ENCODE measurements at regions not wholly inside any gene's neighbourhood (a gene's known extent, or its start where the extent isn't known, plus 50 kb on each side); places are given as distances from the start of the nearest gene placed in this dataset.

DNA sequence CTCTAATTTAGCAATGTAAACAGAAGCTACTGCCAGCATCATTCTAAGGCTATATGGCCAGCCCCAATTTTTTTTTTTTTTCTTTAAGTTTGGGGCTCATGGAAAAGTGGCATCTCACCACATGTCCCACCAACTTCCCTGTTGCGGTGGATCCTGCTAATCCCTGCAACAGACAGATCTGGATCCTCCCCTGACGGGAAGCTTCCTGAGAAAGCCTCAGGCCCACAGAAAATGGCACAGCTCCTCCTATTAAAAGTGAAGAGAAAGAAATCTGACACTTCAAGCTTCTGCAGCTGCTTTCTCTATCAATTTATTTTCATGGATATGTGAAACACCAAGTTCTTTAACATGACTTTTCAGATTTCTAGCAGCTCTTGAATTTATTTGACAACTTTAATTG, 433.8 kb upstream of the DCN start:
- no peak for ATAC-seq (replicated peaks in 1 of 4)
- no peak for DNase-seq
- Histone ChIP-seq H3K9me3 (no peaks in the 10 kb centered on the region), H3K4me3 (ENCODE audit: control insufficient read depth in 1 of 2, extremely low read depth in 1 of 2, low read length in 1 of 2) (no peak overlapping the region), H3K4me1 (ENCODE audit: control insufficient read depth in 1 of 2, extremely low read depth in 1 of 2, insufficient read depth in 2 of 2, low read length in 2 of 2) (no peaks in the 10 kb centered on the region), H3K36me3 (ENCODE audit: control insufficient read depth in 2 of 2, extremely low read depth in 1 of 2, insufficient read depth in 1 of 2, low read length in 1 of 2) (no peaks in the 10 kb centered on the region), H3K27ac (ENCODE audit: low read length) (no peak overlapping the region), H3K27me3 (replicated peaks in 1 of 2; ENCODE audit: control insufficient read depth in 2 of 2, extremely low read depth in 1 of 2, insufficient read depth in 2 of 2, low read length in 1 of 2) (no peaks in the 10 kb centered on the region)
- Mint-ChIP-seq H3K36me3 (no peaks in the 10 kb centered on the region), H3K27ac (no peak overlapping the region), H3K9me3 (no peaks in the 10 kb centered on the region), H3K4me1 (peaks cover 0 to 6% (median 1%) of the 10 kb centered on the region in 3 donors), H3K4me3 (no peak overlapping the region), H3K27me3 (no peaks in the 10 kb centered on the region)
- CTCF ChIA-PET = interaction anchor here in 1 of 2 donors (0.6 to 1.3 kb wide), 3 partner anchors 10 to 234 kb away, joined by 3 to 4 read pairs (median 3); no protein-coding TSS in a partner anchor
- WGBS (ENCODE audit: insufficient coverage) = no CpG with 5 or more reads among the region's 2 CpGs
- POLR2A ChIA-PET = interaction anchor here in 1 of 2 donors (0.5 kb wide), 1 partner anchor 12 kb away, joined by 4 read pairs; no protein-coding TSS in a partner anchor

DNA sequence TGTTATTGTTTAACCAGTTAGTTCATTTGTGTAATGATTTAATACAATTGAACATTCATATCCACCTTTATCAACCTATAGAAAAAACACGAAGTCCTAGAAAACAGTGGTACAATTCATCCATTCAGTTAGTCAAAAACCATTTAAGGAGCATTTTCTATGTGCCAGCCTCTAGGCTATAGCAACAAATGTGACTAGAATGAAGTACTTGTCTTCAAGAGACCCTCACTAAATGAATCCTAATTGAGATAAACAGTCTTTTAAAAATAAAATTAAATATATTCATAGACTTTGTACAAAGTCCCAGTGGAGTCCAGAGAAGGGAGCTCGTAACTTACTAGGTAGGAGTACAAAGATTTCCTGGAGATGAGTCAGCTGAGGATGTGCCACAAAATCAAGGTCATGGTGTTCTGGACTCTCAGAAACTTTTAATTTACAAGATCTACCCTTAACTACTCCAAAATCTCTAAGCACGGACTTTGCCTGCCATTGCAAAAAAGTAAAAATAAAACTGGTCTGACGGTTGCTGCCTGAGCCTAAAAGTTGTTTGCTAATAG, 430.7 kb upstream of the DCN start:
- no peaks in the 10 kb centered on the region for H3K36me3 ChIP-seq (ENCODE audit: control insufficient read depth in 2 of 2, extremely low read depth in 1 of 2, insufficient read depth in 1 of 2, low read length in 1 of 2)
- Mint-ChIP-seq H3K4me1 (peaks cover 5 to 14% (median 7%) of the 10 kb centered on the region in 3 donors), H3K36me3 (no peaks in the 10 kb centered on the region), H3K4me3 (no peak overlapping the region), H3K9me3 (no peaks in the 10 kb centered on the region), H3K27me3 (no peaks in the 10 kb centered on the region), H3K27ac (no peak overlapping the region)
- DNase-seq (no peak), ATAC-seq (replicated peaks in 1 of 4) (no peak)
- CTCF ChIA-PET = interaction anchor here in 1 of 2 donors (1.3 kb wide), 1 partner anchor 9 kb away, joined by 3 read pairs; no protein-coding TSS in a partner anchor
- H3K4me3 ChIP-seq (ENCODE audit: control insufficient read depth in 1 of 2, extremely low read depth in 1 of 2, low read length in 1 of 2) = no peak overlapping the region
- H3K27me3 ChIP-seq (replicated peaks in 1 of 2; ENCODE audit: control insufficient read depth in 2 of 2, extremely low read depth in 1 of 2, insufficient read depth in 2 of 2, low read length in 1 of 2) = no peaks in the 10 kb centered on the region
- POLR2A ChIA-PET = interaction anchor here in 1 of 2 donors (0.6 kb wide), 1 partner anchor 15 kb away, joined by 3 read pairs; no protein-coding TSS in a partner anchor
- H3K9me3 ChIP-seq = no peaks in the 10 kb centered on the region
- H3K4me1 ChIP-seq (ENCODE audit: control insufficient read depth in 1 of 2, extremely low read depth in 1 of 2, insufficient read depth in 2 of 2, low read length in 2 of 2) = no peaks in the 10 kb centered on the region
- no peak overlapping the region for H3K27ac ChIP-seq (ENCODE audit: low read length)
- no CpG with 5 or more reads among the region's 4 CpGs for WGBS (ENCODE audit: insufficient coverage)

DNA sequence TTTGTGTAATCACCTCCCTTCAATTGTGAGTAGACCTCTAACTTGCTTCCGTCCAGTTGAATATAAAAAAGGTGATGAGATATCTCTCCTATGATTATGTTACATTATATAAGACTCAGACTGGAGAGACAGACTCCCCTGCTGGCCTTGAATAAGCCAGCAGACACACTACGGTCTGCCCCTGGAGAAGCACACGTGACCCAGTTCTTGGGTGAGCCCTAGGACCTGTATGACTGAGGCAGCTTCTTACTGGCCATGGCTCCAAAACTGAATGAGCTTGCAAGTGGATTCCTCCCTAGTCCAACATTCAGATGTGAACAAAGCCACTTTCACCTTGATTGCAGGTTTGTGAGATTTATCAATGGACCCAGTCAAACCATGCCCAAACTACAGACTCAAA, 427.9 kb upstream of the DCN start:
- Histone ChIP-seq H3K4me3 (ENCODE audit: control insufficient read depth in 1 of 2, extremely low read depth in 1 of 2, low read length in 1 of 2) (no peak overlapping the region), H3K27me3 (replicated peaks in 1 of 2; ENCODE audit: control insufficient read depth in 2 of 2, extremely low read depth in 1 of 2, insufficient read depth in 2 of 2, low read length in 1 of 2) (no peaks in the 10 kb centered on the region), H3K27ac (ENCODE audit: low read length) (no peak overlapping the region), H3K36me3 (ENCODE audit: control insufficient read depth in 2 of 2, extremely low read depth in 1 of 2, insufficient read depth in 1 of 2, low read length in 1 of 2) (no peaks in the 10 kb centered on the region), H3K4me1 (ENCODE audit: control insufficient read depth in 1 of 2, extremely low read depth in 1 of 2, insufficient read depth in 2 of 2, low read length in 2 of 2) (no peaks in the 10 kb centered on the region), H3K9me3 (no peaks in the 10 kb centered on the region)
- POLR2A ChIA-PET = interaction anchor here in 1 of 2 donors (0.5 kb wide), 1 partner anchor 284 kb away, joined by 3 read pairs; no protein-coding TSS in a partner anchor
- Mint-ChIP-seq H3K9me3 (no peaks in the 10 kb centered on the region), H3K27ac (no peak overlapping the region), H3K4me1 (peaks cover 5 to 16% (median 12%) of the 10 kb centered on the region in 3 donors), H3K27me3 (no peaks in the 10 kb centered on the region), H3K36me3 (no peaks in the 10 kb centered on the region), H3K4me3 (no peak overlapping the region)
- ATAC-seq (replicated peaks in 1 of 4) = no peak
- DNase-seq = no peak
- no CpG with 5 or more reads among the region's 3 CpGs for WGBS (ENCODE audit: insufficient coverage)
- CTCF ChIA-PET = no interaction called here

DNA sequence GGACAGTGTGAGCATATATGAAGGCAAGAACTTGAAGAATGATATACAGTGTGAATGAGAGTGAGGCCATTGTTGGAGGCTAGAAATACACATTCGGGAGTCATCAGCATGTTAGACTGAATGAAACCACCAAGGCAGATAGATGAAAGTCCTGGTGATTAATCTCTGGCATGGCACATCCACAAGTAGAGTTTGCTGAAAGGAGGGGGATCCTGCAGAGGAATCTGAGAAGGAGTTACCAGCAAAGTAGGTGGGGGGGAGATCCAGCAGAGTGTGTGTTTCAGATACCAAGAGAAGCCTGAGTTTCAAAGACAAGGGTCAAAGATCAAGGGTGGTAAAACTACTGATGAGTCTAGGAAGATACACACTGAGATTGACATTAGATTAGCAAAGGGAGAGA, 426.7 kb upstream of the DCN start:
- Histone ChIP-seq H3K4me1 (ENCODE audit: control insufficient read depth in 1 of 2, extremely low read depth in 1 of 2, insufficient read depth in 2 of 2, low read length in 2 of 2) (no peaks in the 10 kb centered on the region), H3K4me3 (ENCODE audit: control insufficient read depth in 1 of 2, extremely low read depth in 1 of 2, low read length in 1 of 2) (no peak overlapping the region), H3K36me3 (ENCODE audit: control insufficient read depth in 2 of 2, extremely low read depth in 1 of 2, insufficient read depth in 1 of 2, low read length in 1 of 2) (no peaks in the 10 kb centered on the region), H3K27ac (ENCODE audit: low read length) (no peak overlapping the region), H3K27me3 (replicated peaks in 1 of 2; ENCODE audit: control insufficient read depth in 2 of 2, extremely low read depth in 1 of 2, insufficient read depth in 2 of 2, low read length in 1 of 2) (no peaks in the 10 kb centered on the region), H3K9me3 (no peaks in the 10 kb centered on the region)
- DNase-seq = no peak
- Mint-ChIP-seq H3K27me3 (peaks cover 3 to 6% of the 10 kb centered on the region in 2 donors), H3K4me1 (peaks cover 5 to 16% (median 12%) of the 10 kb centered on the region in 3 donors), H3K4me3 (no peak overlapping the region), H3K9me3 (no peaks in the 10 kb centered on the region), H3K36me3 (no peaks in the 10 kb centered on the region), H3K27ac (no peak overlapping the region)
- no peak for ATAC-seq (replicated peaks in 1 of 4)
- WGBS (ENCODE audit: insufficient coverage) = 43% methylated on average over 1 of the region's 1 CpG
- ChIA-PET CTCF (no interaction called here), POLR2A (interaction anchor here in 1 of 2 donors (0.6 kb wide), 2 partner anchors 57 to 528 kb away, joined by 3 read pairs; no protein-coding TSS in a partner anchor)

DNA sequence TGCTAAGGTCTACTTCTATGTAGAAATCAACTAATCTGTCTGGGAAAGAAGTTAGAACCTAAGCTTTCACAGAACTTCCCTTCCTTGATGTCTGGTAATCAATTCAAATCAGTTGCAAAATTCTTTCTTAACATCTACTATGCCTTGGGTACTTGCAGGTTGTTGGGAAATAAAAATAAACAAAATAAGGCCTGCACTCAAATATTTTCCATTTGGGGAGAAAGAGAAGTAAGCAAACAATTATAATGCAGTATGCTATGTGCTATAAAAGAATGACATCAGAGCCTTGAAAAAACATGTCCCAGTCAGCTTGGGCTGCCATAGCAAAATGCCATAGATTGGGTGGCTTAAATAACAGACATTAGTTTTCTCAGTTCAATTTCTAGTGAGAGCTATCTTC, 425.9 kb upstream of the DCN start:
- Histone ChIP-seq H3K36me3 (ENCODE audit: control insufficient read depth in 2 of 2, extremely low read depth in 1 of 2, insufficient read depth in 1 of 2, low read length in 1 of 2) (no peaks in the 10 kb centered on the region), H3K27ac (ENCODE audit: low read length) (no peak overlapping the region), H3K4me3 (ENCODE audit: control insufficient read depth in 1 of 2, extremely low read depth in 1 of 2, low read length in 1 of 2) (no peak overlapping the region), H3K4me1 (ENCODE audit: control insufficient read depth in 1 of 2, extremely low read depth in 1 of 2, insufficient read depth in 2 of 2, low read length in 2 of 2) (no peaks in the 10 kb centered on the region), H3K27me3 (replicated peaks in 1 of 2; ENCODE audit: control insufficient read depth in 2 of 2, extremely low read depth in 1 of 2, insufficient read depth in 2 of 2, low read length in 1 of 2) (no peaks in the 10 kb centered on the region), H3K9me3 (no peaks in the 10 kb centered on the region)
- H3K27me3 Mint-ChIP-seq = peaks cover 3 to 6% of the 10 kb centered on the region in 2 donors
- H3K4me1 Mint-ChIP-seq = peaks cover 5 to 16% (median 12%) of the 10 kb centered on the region in 3 donors
- POLR2A ChIA-PET = interaction anchor here in 1 of 2 donors (0.7 kb wide), 1 partner anchor 39 kb away, joined by 3 read pairs; no protein-coding TSS in a partner anchor
- no peaks in the 10 kb centered on the region for H3K9me3 Mint-ChIP-seq
- H3K36me3 Mint-ChIP-seq = no peaks in the 10 kb centered on the region
- no peak for DNase-seq
- CTCF ChIA-PET = interaction anchor here in 1 of 2 donors (0.6 kb wide), 1 partner anchor 249 kb away, joined by 3 read pairs; no protein-coding TSS in a partner anchor
- ATAC-seq (replicated peaks in 1 of 4) = no peak
- no peak overlapping the region for H3K4me3 Mint-ChIP-seq
- no peak overlapping the region for H3K27ac Mint-ChIP-seq

DNA sequence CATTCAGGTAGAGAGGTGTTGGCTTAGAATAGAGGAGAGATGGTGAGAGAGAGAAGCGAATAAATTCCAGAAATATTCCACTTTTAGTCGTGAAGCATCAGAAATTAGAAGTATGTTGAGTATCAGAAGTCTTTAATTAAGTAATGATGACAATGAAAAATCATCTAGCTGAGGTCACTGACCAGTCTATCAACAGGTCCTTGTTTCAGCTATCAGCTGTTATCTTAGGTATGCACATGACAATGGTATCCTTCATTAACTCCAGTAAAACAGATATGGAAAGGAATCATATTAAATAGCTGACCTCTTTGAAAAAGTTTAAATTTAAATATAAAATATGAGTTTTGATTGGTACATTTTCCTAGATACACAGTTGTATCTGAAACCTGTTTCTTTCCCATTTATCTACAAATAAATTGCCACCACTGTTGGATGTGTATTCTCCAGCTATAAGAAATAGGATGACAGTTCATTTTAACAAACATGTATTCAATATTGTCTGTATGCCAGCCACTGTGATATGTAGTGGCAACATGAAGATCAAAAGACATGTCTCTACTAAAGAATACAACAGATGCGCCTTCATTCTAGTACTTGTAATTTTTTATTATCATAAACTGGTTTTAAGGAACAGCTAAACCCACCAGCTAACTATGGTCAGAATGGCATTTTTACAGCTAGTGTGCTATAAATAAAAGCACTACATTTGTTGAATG, 424.2 kb upstream of the DCN start:
- H3K4me1 ChIP-seq (ENCODE audit: control insufficient read depth in 1 of 2, extremely low read depth in 1 of 2, insufficient read depth in 2 of 2, low read length in 2 of 2) = no peaks in the 10 kb centered on the region
- peaks cover 3 to 6% of the 10 kb centered on the region in 2 donors for H3K27me3 Mint-ChIP-seq
- DNase-seq (no peak), ATAC-seq (replicated peaks in 1 of 4) (no peak)
- no peak overlapping the region for H3K27ac ChIP-seq (ENCODE audit: low read length)
- no peaks in the 10 kb centered on the region for H3K36me3 ChIP-seq (ENCODE audit: control insufficient read depth in 2 of 2, extremely low read depth in 1 of 2, insufficient read depth in 1 of 2, low read length in 1 of 2)
- no peak overlapping the region for H3K4me3 Mint-ChIP-seq
- H3K27me3 ChIP-seq (replicated peaks in 1 of 2; ENCODE audit: control insufficient read depth in 2 of 2, extremely low read depth in 1 of 2, insufficient read depth in 2 of 2, low read length in 1 of 2) = no peaks in the 10 kb centered on the region
- no CpG with 5 or more reads among the region's 3 CpGs for WGBS (ENCODE audit: insufficient coverage)
- H3K9me3 ChIP-seq = no peaks in the 10 kb centered on the region
- no peak overlapping the region for H3K4me3 ChIP-seq (ENCODE audit: control insufficient read depth in 1 of 2, extremely low read depth in 1 of 2, low read length in 1 of 2)
- ChIA-PET CTCF (interaction anchor here in 1 of 2 donors (0.5 to 0.8 kb wide), 2 partner anchors 9 to 76 kb away, joined by 3 read pairs; no protein-coding TSS in a partner anchor), POLR2A (interaction anchor here in 1 of 2 donors (0.6 kb wide), 1 partner anchor 8 kb away, joined by 3 read pairs; no protein-coding TSS in a partner anchor)
- no peaks in the 10 kb centered on the region for H3K9me3 Mint-ChIP-seq
- H3K36me3 Mint-ChIP-seq = no peaks in the 10 kb centered on the region
- no peak overlapping the region for H3K27ac Mint-ChIP-seq
- peaks cover 5 to 16% (median 12%) of the 10 kb centered on the region in 3 donors for H3K4me1 Mint-ChIP-seq

Measured in T-cell (primary cell).